Breast epithelium (tissue), 4 donors: ENCODE measurements at regions not wholly inside any gene's neighbourhood (a gene's known extent, or its start where the extent isn't known, plus 50 kb on each side); places are given as distances from the start of the nearest gene placed in this dataset.

Experiments
- DNase-seq, 2 donors: peaks; one replicate each; pipeline ENCODE4 v3.0.0-alpha.2; 2019; ENCODE audit warnings: low spot score in 2 of 2
- H3K27ac ChIP-seq, 2 donors: fragments of 200-600 bp; sonication (generic) in 1 of 2; one replicate each; pipeline ENCODE4 v1.5.1; 2016 to 2019; ENCODE audit warnings: mild to moderate bottlenecking in 1 of 2
- H3K27me3 ChIP-seq, 2 donors: fragments of 200-600 bp; sonication (generic) in 1 of 2; one replicate each; pipeline versions ENCODE4 v1.5.1 to v1.6.0; 2017 to 2019; ENCODE audit warnings: control low read depth in 1 of 2, mild to moderate bottlenecking in 1 of 2
- H3K36me3 ChIP-seq: fragments of 200-600 bp; one replicate; pipeline ENCODE4 v1.5.1; 2019
- H3K4me1 ChIP-seq, 2 donors: fragments of 200-600 bp; sonication (generic); one replicate each; pipeline ENCODE4 v1.5.1; 2016 to 2019; ENCODE audit warnings: control low read depth in 1 of 2
- H3K4me3 ChIP-seq, 3 donors: fragments of 200-600 bp; sonication (generic); 1 replicate in 2 of 3; 2 replicates in 1 of 3; pipeline ENCODE4 v1.5.1; 2016 to 2019; ENCODE audit warnings: mild to moderate bottlenecking in 3 of 3, moderate library complexity in 2 of 3
- H3K9me3 ChIP-seq, 2 donors: fragments of 200-600 bp; sonication (generic) in 1 of 2; one replicate each; pipeline ENCODE4 v1.5.1; 2016 to 2019; ENCODE audit warnings: control low read depth in 1 of 2
- POLR2A ChIP-seq: fragments of 450-650 bp; IDR thresholded peaks from one replicate; pipeline ENCODE4 v1.6.1; 2016; ENCODE audit warnings: antibody characterized with exemption, mild to moderate bottlenecking, moderate library complexity
- POLR2AphosphoS5 ChIP-seq, 3 donors: sonication (generic); formaldehyde crosslinking; IDR thresholded peaks; one replicate each; pipeline ENCODE4 v1.6.1; 2017; ENCODE audit warnings: antibody characterized with exemption in 3 of 3
- intact Hi-C: fragments of 100-400 bp; cut with DNase I; formaldehyde crosslinking; loops from one replicate; pipeline ENCODE4 v1.15.1; 2023; ENCODE audit warnings: low total_unique reads
- TF ChIP-seq, protein P1 (sequence below), 3 donors: fragments of 450-650 bp; IDR thresholded peaks; one replicate each; pipeline ENCODE4 v1.5.1; 2016 to 2017; ENCODE audit warnings: antibody characterized with exemption in 3 of 3, mild to moderate bottlenecking in 3 of 3, moderate library complexity in 3 of 3

DNA sequence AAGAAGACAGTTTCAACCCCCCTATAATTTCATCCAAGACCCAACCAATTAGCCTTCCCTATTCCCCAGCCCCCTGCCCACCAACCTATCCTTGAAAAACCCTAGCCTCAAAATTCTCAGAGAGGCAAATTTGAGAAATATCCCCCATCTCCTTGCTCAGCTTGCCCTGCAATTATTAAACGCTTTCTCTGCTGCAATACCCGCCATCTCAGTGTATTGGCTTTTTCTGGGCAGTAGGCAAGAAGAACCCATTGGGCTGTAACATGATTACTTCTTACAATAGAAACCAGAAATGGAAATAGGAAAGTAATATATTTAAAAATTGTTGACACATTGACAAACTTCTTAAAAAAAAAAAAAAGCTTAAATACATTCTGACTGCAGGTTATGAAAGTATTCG is 140.6 kb upstream of the CCDC150 start:
- peaks cover 4 to 15% of the 10 kb centered on the region in 2 donors for H3K9me3 ChIP-seq
- no peaks in the 10 kb centered on the region for H3K36me3 ChIP-seq
- no peaks in the 10 kb centered on the region for H3K27me3 ChIP-seq
- H3K4me1 ChIP-seq: no peaks in the 10 kb centered on the region
- H3K4me3 ChIP-seq: no peak overlapping the region
- DNase-seq: no peak
- TF ChIP-seq POLR2A: no peak
- TF ChIP-seq, protein P1, sequence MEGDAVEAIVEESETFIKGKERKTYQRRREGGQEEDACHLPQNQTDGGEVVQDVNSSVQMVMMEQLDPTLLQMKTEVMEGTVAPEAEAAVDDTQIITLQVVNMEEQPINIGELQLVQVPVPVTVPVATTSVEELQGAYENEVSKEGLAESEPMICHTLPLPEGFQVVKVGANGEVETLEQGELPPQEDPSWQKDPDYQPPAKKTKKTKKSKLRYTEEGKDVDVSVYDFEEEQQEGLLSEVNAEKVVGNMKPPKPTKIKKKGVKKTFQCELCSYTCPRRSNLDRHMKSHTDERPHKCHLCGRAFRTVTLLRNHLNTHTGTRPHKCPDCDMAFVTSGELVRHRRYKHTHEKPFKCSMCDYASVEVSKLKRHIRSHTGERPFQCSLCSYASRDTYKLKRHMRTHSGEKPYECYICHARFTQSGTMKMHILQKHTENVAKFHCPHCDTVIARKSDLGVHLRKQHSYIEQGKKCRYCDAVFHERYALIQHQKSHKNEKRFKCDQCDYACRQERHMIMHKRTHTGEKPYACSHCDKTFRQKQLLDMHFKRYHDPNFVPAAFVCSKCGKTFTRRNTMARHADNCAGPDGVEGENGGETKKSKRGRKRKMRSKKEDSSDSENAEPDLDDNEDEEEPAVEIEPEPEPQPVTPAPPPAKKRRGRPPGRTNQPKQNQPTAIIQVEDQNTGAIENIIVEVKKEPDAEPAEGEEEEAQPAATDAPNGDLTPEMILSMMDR (IDR thresholded peaks at IDR 0.05): no peak
- no peak for TF ChIP-seq POLR2AphosphoS5 (IDR thresholded peaks at IDR 0.05)
- no peak overlapping the region for H3K27ac ChIP-seq
- intact Hi-C loops: no loop called here

DNA sequence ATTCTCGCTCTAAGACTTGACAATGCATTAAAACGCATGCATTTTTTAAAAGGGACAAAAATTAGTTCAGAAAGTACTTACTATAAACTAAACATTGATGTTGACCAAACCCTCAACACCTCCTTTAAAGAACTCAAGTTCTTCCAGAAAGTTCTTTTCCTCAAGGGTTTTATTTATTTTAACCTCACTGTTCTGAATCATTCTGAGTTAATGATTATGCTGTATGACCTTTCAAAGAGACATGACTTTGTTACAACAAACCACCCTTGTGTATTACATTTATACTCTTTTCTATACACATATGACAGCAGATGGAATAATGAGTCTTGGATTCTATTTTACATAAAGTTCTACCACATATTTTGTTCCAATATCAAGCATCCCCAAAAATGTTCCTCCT is 139.8 kb upstream of the CCDC150 start:
- H3K36me3 ChIP-seq: no peaks in the 10 kb centered on the region
- peaks cover 0 to 8% of the 10 kb centered on the region in 2 donors for H3K9me3 ChIP-seq
- H3K27ac ChIP-seq: no peak overlapping the region
- no peak overlapping the region for H3K4me3 ChIP-seq
- H3K4me1 ChIP-seq: no peaks in the 10 kb centered on the region
- no peaks in the 10 kb centered on the region for H3K27me3 ChIP-seq
- DNase-seq: no peak
- TF ChIP-seq, protein P1 (IDR thresholded peaks at IDR 0.05): no peak
- TF ChIP-seq POLR2A (no peak), POLR2AphosphoS5 (IDR thresholded peaks at IDR 0.05) (no peak)
- intact Hi-C loops: no loop called here

DNA sequence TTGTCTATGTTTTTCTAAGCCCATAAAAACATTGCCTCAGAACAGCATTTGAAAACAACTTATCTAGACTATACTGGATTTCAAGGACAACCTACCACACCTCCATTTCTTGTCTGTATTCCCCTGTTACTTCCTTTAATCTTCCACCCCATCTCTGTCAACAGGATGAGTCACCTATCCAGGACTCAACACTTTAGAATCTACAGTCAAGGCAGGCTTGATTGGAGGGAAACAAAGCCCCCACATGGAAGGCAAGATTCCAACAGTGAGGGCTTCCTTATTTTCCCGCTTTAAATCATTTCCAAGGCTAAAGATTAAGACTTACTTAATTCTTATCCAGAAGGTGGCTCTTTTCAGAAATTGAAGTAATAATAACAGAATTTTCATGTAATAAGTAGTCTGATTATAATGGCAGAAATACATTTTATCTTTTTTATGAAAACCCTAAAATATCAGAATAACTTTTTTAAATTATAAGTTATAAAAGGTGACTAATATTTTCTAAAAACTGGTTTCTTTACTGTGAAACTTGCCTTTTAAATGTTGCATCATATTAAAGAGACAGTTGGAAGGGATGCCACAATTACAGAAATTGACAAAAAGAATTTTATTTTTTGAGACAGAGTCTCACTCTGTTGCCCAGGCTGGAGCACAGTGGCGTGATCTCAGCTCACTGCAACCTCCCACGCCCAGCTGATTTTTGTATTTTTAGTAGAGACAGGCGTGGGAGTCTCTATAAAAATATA is 138.7 kb upstream of the CCDC150 start:
- intact Hi-C loops: no loop called here
- Histone ChIP-seq H3K4me1 (no peaks in the 10 kb centered on the region), H3K9me3 (peaks cover 0 to 8% of the 10 kb centered on the region in 2 donors), H3K4me3 (no peak overlapping the region), H3K27ac (no peak overlapping the region), H3K27me3 (no peaks in the 10 kb centered on the region), H3K36me3 (no peaks in the 10 kb centered on the region)
- DNase-seq: no peak
- TF ChIP-seq POLR2AphosphoS5 (IDR thresholded peaks at IDR 0.05) (no peak), POLR2A (no peak)
- TF ChIP-seq, protein P1 (IDR thresholded peaks at IDR 0.05): no peak

DNA sequence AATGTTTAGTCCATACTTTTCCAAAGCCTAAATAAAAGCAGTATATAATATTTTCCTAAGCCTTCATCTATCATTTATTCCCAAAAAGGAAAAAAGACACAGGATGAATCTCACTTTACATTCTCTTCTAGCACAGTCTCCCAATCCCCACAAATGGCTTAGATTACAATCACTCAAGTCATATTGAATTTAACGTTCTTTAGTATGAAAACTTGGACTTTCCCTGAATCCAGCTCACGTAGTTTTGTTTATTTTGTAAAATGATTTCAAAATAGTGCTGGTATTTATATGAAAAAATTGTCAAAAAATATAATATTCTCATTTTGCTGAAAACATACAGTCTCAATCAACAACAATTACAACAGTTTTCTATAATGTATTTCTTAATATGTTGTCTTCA is 137.7 kb upstream of the CCDC150 start:
- Histone ChIP-seq H3K4me3 (no peak overlapping the region), H3K27me3 (no peaks in the 10 kb centered on the region), H3K27ac (no peak overlapping the region), H3K4me1 (no peaks in the 10 kb centered on the region), H3K9me3 (peaks cover 0 to 8% of the 10 kb centered on the region in 2 donors), H3K36me3 (no peaks in the 10 kb centered on the region)
- TF ChIP-seq POLR2A (no peak), POLR2AphosphoS5 (IDR thresholded peaks at IDR 0.05) (no peak)
- TF ChIP-seq, protein P1 (IDR thresholded peaks at IDR 0.05): no peak
- DNase-seq: no peak
- intact Hi-C loops: no loop called here

DNA sequence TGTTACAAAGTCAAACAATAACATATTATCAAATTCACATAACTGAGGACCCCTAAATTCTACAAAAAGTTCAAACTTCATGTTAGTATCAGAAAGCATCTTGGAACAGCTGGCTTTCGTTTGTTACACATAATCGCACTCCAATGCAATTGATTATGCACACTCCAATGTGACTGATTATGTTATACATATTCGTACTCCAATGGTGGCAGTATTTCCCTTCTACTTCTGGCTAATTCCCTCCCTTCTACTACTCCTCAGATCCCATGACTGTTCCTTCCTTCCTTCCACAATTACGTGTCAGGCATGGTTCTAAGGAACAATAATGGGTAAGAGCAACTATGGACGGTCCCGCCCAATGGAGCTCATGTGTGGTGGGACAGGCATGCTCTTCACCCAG is 137.1 kb upstream of the CCDC150 start:
- H3K36me3 ChIP-seq: no peaks in the 10 kb centered on the region
- H3K4me3 ChIP-seq: no peak overlapping the region
- intact Hi-C loops: no loop called here
- H3K4me1 ChIP-seq: no peaks in the 10 kb centered on the region
- peaks cover 0 to 8% of the 10 kb centered on the region in 2 donors for H3K9me3 ChIP-seq
- H3K27me3 ChIP-seq: no peaks in the 10 kb centered on the region
- TF ChIP-seq POLR2AphosphoS5 (IDR thresholded peaks at IDR 0.05) (no peak), POLR2A (no peak)
- TF ChIP-seq, protein P1 (IDR thresholded peaks at IDR 0.05): no peak
- DNase-seq: no peak
- H3K27ac ChIP-seq: no peak overlapping the region
